ENCODE measurements at regions not wholly inside any gene's neighbourhood (a gene's known extent, or its start where the extent isn't known, plus 50 kb on each side); places are given as distances from the start of the nearest gene placed in this dataset.

GRCh38 chr5:98604721-98605425 is 168.6 kb upstream of the RGMB start:
- H3K36me3 ChIP-seq (ENCODE audit: low read depth): no peaks in the 10 kb centered on the region
- no peak for TF ChIP-seq CTCF (IDR thresholded peaks at IDR 0.05)
- DNase-seq (no peak), ATAC-seq (no peak)
- no peaks in the 10 kb centered on the region for H3K4me1 ChIP-seq (ENCODE audit: low read depth)
- peaks cover 4% of the 10 kb centered on the region for H3K9me3 ChIP-seq
- intact Hi-C loops (cut with DNase I, micrococcal nuclease): no loop called here
- H3K4me3 ChIP-seq: no peak overlapping the region

- no peaks in the 10 kb centered on the region for H3K4me1 ChIP-seq (ENCODE audit: low read depth)
- no peak for TF ChIP-seq CTCF (IDR thresholded peaks at IDR 0.05)
- H3K9me3 ChIP-seq: peaks cover 4% of the 10 kb centered on the region
- DNase-seq (no peak), ATAC-seq (no peak)
- no peaks in the 10 kb centered on the region for H3K36me3 ChIP-seq (ENCODE audit: low read depth)
- no peak overlapping the region for H3K4me3 ChIP-seq
- intact Hi-C loops (cut with DNase I, micrococcal nuclease): no loop called here
These were observed 168.0 kb upstream of the RGMB start for GRCh38 chr5:98605426-98605825.

GRCh38 chr5:98606961-98607360 is 166.5 kb upstream of the RGMB start:
- Histone ChIP-seq H3K4me1 (ENCODE audit: low read depth) (no peaks in the 10 kb centered on the region), H3K9me3 (no peaks in the 10 kb centered on the region), H3K36me3 (ENCODE audit: low read depth) (no peaks in the 10 kb centered on the region), H3K4me3 (no peak overlapping the region)
- DNase-seq: no peak
- no peak for ATAC-seq
- no peak for TF ChIP-seq CTCF (IDR thresholded peaks at IDR 0.05)
- intact Hi-C loops (cut with DNase I, micrococcal nuclease): no loop called here

GRCh38 chr5:98608052-98608451 is 165.4 kb upstream of the RGMB start:
- ATAC-seq: no peak
- no peak for DNase-seq
- intact Hi-C loops (cut with DNase I, micrococcal nuclease): no loop called here

GRCh38 chr5:98614341-98614740 is 159.1 kb upstream of the RGMB start:
- no peak for DNase-seq
- intact Hi-C loops (cut with DNase I, micrococcal nuclease): no loop called here
- H3K36me3 ChIP-seq (ENCODE audit: low read depth): no peaks in the 10 kb centered on the region
- H3K9me3 ChIP-seq: no peaks in the 10 kb centered on the region
- no peak overlapping the region for H3K4me3 ChIP-seq
- no peak for TF ChIP-seq CTCF (IDR thresholded peaks at IDR 0.05)
- H3K4me1 ChIP-seq (ENCODE audit: low read depth): no peaks in the 10 kb centered on the region
- no peak for ATAC-seq

More at GRCh38 chr5:98608052-98608451, 165.4 kb upstream of the RGMB start:
- Histone ChIP-seq H3K4me1 (ENCODE audit: low read depth) (no peaks in the 10 kb centered on the region), H3K4me3 (no peak overlapping the region), H3K36me3 (ENCODE audit: low read depth) (no peaks in the 10 kb centered on the region), H3K9me3 (no peaks in the 10 kb centered on the region)
- no peak for TF ChIP-seq CTCF (IDR thresholded peaks at IDR 0.05)

- ATAC-seq: no peak
These were observed 151.6 kb upstream of the RGMB start for GRCh38 chr5:98621821-98622220.

More at GRCh38 chr5:98621821-98622220, 151.6 kb upstream of the RGMB start:
- Histone ChIP-seq H3K9me3 (no peaks in the 10 kb centered on the region), H3K4me3 (no peak overlapping the region), H3K4me1 (ENCODE audit: low read depth) (no peaks in the 10 kb centered on the region), H3K36me3 (ENCODE audit: low read depth) (no peaks in the 10 kb centered on the region)
- TF ChIP-seq CTCF (IDR thresholded peaks at IDR 0.05): no peak
- intact Hi-C loops (cut with DNase I, micrococcal nuclease): no loop called here
- no peak for DNase-seq
